NCI-H446 treated with DMSO at 0.1 percent for 48 hours (cell line): ENCODE measurements at regions not wholly inside any gene's neighbourhood (a gene's known extent, or its start where the extent isn't known, plus 50 kb on each side); places are given as distances from the start of the nearest gene placed in this dataset.

Source experiments
- DNase-seq: peaks from one replicate; lab custom pipeline; 2025; lab: John Stamatoyannopoulos, UW

DNA sequence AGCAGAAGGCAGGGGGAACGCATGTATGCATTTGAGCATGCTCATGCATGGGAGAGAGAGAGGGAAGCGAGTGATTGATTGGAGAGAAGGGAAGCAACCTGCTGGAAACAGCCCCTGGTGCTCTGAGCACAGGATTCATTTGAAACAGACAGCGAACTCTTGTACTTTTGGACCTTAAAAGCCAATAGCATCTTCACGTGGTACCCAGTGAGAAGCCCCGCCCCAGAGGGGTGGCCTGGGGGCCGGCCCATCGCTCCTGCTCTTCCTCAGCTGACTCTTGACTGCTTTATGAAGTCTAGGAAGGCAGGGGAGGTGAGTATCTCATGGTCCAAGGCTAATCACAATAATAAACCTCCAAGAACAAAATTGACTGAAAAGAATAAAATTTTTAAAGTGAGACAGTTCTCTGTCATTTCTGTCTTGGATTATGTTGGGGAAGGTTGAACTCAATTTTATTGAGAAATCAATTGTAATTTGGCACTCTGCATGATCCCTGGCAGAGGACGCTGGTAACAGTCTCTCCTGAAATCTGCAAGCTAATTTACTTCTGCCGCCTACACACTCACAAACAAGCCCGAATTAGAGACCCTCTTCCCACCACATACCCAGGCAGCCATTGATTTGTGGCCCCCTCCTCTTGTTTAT lies 168.2 kb upstream of the PPARGC1A start:
- DNase-seq, result no peak

DNA sequence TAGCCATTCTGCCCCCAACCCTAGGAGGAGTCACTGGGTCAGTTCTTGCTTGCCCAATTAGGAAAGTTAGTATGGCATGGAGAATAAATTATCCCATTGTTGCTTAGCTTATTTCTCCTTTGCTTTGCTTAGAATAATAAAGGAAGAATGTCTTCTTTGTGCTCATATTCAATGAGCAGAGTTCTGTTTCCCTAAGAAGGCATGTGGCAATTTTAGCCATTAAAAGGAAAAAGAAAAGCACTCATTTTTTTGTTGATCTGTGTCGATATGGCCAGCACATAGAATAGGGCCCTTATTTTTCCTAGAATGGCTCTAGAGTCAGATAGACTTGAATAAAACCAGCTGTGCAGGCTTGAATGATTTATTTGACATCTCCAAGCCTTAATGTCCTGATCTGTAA lies 166.4 kb upstream of the PPARGC1A start:
- no peak for DNase-seq

DNA sequence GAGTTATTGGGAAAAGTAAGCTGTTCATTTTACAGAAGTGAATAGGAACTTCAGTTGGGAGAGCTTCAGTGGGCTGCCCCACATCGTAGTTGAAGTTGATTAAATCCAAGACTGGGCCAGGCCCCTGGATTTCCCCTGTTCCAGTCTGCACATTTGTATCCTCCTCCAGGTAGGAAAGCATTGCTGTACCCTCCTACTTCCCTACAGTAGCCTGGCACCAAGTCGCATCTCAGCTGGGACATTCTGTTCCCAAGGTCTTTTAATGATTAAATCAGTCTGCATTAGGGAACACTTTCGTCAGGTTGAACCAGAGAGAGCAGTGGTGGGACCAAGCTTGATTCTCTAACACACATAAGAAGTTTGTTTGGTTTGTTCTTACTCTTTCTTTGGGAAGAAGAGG lies 165.8 kb upstream of the PPARGC1A start:
- no peak for DNase-seq

DNA sequence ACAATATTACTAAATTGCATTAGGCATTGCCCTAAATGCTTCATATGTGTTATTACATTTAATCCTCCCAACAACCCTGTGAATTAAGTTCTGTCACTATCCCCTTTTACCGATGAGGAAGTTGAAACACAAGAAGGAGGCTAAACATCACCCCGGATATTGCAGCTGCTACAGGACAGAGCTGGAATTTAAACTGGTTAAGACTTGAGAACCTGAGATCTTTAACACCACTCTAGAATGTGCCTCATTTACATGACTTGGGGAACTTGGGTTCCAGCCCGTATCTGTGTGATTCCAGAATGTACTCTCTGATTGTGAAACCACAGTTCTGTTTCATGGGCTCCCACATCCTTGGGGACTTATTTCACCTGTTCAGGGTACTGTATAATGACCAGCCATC lies 165.1 kb upstream of the PPARGC1A start:
- no peak for DNase-seq

DNA sequence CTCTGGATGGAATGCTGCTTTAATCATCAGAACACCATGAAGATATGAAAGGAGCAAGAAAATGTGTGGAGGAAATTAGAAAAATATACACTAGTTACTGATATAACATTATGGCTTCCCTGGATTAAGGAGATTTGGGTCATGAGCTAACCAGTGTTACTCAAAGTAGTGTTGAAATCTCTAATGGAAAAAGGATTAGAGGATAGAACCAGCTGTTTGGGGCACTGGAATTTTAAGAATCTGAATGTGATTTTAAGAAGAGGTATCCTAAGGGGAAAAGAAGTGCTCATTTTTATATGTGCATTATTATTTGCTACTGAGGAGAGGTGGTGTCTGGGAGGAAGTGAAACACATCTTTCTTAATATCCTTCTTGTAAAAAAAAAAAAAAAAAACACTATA lies 164.1 kb upstream of the PPARGC1A start:
- DNase-seq, result no peak

DNA sequence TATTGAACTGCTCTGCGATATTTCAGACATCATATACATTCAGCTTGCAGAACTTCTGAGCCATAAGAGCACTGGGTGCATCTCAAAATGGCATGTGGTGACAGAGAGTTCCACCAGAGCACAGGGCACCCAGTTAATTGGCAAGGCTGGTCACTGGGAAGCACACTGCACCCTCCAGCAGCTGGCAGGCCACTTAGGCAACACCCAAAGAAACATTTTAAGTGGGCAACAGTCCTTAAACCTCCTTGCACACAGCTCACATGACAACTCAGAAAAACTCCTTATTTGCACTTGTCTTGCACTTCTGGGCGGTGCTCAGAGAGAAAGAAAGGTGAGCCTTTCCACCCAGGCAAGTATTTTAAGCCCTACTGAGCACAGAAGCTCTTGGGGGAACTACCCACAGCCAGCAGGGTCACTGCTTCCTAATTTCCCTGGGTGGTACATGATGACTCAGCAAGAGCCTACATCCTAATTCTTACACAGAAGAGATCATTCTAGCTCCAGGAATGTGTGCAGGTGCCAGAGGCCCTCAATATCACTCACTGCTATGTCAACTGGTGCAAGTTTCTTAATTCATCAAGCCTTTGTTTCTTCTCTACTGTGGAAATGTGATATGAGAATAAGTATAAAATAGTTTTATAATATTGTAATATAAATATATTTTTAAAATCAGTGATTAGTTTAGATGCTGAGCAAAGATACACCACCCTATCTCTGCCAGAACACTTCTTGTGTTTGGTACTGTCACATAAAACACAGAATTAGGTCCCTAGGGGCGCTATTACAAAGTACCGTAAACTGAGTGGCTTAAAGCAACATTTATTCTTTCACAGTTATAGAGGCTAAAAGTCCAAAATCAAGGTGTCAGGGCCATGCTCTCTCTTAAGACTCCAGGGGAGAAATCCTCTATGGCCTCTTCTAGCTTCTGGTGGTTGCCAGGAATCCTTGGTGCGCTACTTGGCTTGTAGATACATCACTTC lies 155.1 kb upstream of the PPARGC1A start:
- no peak for DNase-seq

DNA sequence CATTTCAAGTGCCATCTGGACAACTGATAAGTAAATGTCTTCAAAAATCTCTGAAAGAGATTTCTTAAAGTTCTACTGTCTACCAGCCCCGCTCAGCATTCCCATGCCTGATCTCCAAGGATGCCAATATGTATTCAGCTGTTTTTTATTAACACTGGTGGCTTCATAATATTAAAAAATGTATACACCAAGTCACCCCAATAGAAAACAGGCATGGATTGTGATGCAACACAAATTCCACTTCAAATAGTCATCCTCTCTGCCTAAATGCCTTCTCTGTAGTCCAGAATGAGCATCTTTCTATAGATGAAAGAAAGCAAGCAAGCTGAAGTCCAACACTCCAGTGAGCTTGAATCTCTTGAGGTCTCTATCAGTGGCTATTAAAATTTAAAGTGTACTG lies 152.2 kb upstream of the PPARGC1A start:
- no peak for DNase-seq

DNA sequence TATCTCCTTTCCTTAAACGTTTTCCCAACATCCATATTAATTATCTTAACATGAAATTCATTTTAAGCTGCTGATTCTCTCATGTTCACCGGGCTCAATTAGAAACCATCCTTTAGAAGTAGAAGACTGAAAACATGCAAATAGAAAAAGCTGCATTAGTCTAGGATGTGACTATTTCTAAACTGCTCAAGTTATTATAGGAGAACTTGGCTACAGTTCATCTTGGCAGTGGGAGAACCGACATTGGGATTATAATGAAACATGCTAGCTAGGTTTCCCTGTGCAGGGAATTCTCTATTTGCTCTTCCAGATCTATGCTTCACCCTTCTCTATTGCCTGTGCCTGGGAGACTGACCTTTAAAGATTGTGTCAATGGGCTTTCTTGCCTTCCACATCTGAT lies 151.0 kb upstream of the PPARGC1A start:
- no peak for DNase-seq

DNA sequence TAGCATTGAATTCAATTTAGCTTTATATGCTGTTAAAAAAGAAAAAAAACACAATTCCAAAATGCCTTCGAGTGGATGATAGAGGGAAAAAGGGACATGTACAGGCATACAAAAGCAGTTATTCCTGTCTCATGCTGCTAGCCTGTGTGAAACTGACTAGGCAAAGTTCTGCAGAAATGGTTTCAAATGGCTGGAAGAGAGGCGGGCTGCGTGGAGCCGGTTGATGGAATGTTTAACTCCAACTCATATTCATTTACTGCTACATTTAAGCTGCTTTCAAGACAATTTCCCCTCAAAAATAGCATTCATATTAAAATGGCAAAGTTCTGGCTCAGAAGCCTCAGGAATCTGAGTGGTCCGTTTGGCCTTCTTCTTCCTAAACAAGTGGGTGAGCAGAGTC lies 143.8 kb upstream of the PPARGC1A start:
- no peak for DNase-seq

DNA sequence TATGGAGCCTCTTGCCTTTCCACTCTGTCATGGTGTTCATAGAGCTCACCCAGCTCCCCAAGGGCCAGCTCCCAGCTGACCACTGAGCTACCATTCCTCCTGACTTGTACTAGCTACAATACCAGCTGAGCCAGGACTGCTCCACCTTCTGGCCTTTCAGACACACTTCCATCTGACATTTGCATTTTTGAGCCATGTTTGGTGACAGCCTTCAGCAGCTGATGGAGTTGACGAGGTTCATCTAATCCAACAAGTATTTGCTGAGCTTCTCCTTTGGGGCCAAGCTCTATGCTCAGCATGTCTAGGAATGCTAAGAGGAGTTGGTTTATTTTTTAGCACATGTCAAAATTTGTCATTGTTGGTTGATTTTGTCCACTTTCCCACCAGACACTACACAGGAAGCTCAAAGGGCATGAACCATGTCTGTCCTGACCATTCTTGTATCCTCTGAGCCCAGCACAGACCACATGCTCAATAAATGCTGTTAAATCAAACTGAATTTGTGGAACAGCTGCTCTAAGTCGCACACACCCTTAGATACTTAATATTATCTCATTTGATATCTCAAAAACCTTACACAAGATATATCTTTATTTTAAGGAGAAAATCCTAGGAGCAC lies 142.6 kb upstream of the PPARGC1A start:
- DNase-seq, result no peak

DNA sequence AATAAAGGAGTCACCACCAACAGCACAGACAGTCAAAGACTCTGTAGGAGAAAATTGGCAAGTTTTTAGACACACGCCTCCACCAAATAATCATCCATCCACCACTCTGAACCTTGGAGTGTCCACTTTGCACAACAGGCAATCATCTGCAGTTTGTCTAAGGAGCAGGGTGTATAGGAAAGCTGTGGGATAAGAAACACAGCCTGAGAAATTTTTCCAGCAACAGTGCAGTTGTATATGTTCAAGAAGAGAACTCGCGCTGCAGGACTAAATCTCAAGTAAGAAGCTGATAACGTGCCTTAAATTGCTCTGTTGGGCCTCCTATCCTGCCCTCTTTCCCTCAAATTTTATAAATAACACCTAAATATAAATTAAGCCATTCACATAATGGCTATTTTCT lies 136.7 kb upstream of the PPARGC1A start:
- no peak for DNase-seq

DNA sequence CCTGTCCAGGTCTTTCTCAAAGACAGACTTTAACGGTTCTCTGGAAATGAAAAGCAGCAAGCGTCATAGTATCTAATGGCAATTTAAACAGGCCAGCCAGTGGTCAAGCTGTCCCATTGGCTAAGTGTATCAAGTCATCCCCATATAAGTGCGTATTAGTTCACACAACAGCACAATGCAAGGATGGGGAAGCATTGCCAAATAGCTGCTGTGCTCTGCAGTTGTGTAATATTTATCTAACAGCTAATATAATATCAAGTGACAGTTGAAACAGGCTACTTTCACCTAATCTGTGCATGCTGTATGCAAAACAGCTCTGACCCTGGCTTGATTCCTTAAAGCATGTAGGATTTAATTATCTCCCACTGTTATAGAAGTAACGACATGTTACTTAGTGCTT lies 134.8 kb upstream of the PPARGC1A start:
- no peak for DNase-seq

DNA sequence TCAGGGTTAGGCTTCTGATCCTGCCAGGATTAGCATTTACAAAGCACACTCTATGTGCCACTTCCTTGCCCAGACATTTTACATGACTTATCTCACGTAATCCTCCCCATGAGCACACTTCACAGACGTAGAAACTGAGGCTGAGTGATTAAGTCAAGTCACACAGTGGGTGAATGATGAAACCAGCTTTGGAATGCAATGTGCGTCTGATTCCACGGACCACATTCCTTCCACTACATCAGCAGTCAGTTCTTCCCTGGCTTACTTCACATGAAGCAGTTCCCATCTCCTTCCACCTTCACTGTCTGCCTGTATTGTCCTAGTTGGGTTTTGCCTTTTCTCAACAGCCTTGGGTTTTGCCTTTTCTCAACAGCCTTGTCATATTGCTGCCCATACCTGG lies 134.3 kb upstream of the PPARGC1A start:
- no peak for DNase-seq

DNA sequence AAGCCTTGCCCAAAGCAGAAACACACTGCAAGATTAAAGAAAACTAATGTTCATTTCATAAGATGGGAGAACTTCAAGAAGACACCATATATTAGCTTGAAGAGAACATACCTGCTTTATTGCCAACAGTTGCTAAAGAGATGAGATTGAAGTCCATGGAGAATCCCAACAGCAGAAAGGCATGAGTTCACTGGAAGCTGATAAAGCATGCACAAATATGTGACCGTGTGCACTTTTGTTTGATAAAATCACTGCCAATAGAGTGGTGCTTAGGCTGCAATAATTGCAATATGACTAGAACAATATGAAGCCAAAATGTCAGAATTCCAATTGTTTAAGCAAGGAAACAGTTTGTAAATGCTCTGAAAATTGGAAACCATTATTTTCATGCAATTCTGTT lies 125.9 kb upstream of the PPARGC1A start:
- DNase-seq, result no peak

DNA sequence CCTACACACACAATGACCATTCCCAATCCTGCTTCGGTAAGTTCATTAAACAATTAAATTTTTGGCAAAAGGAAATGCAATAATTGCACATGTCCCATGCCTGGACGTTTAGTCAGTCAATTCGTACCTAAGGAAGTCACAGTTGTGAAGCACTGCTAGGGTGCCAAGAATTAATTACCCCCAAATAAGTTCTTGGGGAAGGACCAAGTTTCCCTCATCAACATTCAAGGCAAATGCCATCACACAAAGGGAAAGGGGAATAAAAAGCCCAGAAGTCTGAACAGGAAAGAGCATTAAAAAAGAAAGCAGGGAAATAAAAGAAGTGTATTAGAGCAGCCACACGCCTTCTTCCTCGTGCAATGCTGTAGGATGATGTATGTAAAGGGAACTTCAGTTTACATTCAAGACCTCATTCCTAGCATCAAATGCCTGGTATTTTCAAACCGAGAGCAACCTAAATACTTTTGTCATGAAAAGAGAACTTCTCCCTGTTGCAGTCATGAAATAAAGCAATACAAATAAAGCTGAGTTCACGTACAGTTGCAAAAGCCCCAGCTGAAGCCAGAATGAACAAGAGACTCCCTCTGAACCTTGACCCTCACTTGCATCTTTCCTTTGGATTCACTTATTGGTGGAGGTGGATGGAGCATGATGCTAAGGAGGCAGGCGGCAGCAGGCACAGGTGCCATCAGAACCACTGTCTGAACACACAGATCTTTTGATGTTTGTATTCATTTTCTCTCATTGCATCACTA lies 124.0 kb upstream of the PPARGC1A start:
- no peak for DNase-seq

DNA sequence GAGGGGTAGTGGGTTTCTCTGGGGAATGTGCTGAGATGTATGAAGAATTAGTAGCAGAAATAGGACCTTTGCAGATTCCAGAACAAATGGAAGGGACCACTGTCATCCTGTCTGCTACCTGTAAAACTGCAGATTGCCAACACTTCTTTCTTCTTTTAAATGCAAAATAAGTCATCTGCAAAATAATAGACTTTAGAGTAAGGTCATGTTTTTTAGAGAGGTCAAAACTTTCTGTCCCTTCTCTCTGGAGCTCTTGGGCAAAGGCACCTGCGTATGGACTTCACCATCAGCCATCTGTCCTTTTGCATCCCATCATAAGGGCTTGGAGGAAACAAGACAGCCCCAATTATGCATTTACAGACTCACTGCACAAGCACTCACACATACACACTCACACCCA lies 121.1 kb upstream of the PPARGC1A start:
- no peak for DNase-seq

DNA sequence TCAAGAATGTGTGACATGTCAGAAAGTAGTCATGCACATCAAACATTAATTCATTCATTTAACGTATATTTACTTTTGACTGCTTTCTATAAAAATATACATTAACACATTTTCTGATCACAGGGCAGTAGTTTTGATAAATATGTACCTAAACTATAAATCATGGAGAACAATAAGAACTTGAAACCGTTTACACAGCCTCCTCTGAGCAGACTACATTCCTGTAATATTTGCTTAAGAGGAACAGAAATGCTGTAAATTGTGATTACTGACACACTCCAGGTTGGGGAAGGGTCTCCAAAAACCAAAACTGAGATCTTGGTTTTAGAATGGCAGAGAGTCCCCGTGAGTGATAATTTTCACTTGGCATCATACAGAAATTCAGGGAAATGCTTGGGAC lies 120.7 kb upstream of the PPARGC1A start:
- no peak for DNase-seq

DNA sequence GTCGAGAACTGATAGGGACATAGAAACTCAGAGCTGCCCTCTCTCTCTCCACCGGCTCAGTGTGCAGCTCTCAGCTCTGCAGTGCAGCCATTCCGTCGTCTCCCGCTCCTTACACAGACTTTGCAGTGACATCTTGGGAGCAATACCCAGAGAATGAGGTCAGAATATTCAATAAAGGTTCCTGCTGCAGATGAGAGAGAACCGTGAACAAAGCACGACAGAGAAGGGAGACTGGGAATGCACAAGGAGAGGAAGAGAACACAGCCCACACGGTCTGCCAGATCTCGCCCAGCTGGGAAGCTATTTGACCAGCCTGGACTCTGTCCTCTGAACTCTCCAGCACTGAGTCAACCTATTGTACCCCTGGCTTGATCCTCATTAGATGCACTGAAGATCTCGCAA lies 118.0 kb upstream of the PPARGC1A start:
- DNase-seq, result no peak

DNA sequence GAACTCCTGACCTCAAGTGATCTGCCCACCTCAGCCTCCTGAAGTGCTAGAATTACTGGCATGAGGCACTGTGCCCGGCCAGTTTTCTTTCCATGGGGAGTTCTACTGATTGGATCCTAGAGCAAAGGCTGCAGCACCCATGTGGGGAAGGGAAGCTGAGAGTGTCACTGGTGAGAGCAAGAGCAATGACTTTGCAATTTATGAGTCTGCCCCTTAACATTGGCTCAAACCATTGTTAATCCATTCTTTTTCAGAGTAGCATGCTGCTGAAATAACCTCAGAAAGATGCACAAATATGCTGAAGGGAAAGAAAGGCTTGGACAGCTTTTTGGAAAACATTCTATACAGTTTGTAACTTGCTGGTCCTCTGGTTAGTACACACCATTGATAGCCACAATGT lies 116.4 kb upstream of the PPARGC1A start:
- DNase-seq, result no peak

DNA sequence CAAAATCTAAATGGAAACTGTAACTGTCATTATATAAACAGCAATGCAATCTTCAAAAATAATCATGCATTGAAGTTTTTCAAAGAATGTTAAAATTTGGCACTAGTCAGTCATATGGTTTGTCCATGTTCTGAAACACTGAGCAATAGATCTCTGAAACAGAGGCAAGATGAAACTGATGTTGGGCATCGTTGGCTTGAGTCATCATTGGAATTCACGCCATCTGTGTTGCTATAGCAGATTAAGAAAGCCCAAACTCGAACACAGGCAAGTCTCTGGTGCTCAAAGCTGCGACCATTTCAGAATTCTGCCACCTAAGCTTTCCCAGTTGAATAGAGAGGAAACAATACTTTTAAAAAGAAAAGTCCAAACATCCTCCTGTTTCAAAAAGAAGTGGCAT lies 114.1 kb upstream of the PPARGC1A start:
- DNase-seq, result no peak

DNA sequence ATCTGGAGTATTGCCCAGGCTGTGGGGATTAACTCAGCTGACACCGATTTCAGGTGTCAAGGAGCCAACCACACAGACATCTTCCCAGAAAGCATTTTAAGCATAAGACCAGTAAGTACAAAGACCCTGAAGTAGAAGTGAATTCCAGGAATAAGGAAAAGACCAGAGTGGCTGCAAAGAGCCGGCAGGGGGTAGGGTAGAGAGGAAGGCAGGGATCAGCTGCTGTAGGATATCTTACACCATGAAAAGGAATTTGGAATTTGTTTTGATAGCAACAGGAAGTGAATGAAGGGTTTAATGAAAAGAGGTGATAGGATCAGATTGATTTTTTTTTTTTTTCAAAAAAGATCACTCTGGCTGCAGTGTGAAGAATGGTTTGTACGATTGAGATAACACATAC lies 113.6 kb upstream of the PPARGC1A start:
- DNase-seq, result no peak

DNA sequence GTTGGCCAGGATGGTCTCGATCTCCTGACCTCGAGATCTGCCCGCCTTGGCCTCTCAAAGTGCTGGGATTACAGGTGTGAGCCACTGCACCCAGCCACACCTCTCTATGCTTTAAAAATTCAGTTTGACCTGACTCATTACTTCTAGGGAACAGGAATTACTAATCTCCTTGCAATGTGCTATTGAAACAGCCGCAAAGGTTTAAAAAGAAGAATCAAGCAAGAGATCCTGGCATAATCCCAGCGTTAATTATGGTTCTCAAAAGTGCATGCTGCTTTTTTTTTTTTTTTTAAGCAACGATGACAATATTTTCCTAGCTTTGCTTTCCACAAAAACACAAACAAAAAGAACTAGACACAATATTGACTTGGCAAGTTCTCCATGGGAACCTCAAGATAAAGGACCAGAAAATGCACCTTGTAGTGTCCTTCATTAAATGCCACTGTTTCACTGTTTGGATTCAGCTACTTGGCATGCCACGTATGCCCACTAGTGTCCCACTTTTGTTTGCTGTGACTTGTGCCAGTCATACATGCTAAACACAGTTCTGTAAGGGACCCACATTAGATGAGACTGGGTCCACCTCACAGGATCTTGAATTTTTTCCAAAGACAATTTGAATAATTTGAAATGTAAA lies 112.6 kb upstream of the PPARGC1A start:
- no peak for DNase-seq
